Activated naive CD4-positive, alpha-beta T cell treated with anti-CD3 and anti-CD28 coated beads, Interleukin-2, amount 50 U/mL, for 72 hours (primary cell): ENCODE measurements at regions not wholly inside any gene's neighbourhood (a gene's known extent, or its start where the extent isn't known, plus 50 kb on each side); places are given as distances from the start of the nearest gene placed in this dataset.

Source experiments
- ATAC-seq, 2 donors: fragments of 150-1000 bp; cut with Tn5 transposase; 2 replicates each; pipeline ENCODE4 v1.10.0; 2021; ENCODE audit warnings: mild to moderate bottlenecking in 2 of 2, moderate library complexity in 2 of 2
- DNase-seq, 2 donors: peaks; one replicate each; pipeline ENCODE4 v3.0.0; 2021 to 2022; ENCODE audit warnings: low spot score in 2 of 2
- H3K27ac Mint-ChIP-seq, 2 donors: one replicate each; pipeline ENCODE4 v1.8.0; 2022; ENCODE audit warnings: mild to moderate bottlenecking in 2 of 2, mixed read lengths in 2 of 2
- H3K36me3 Mint-ChIP-seq, 2 donors: one replicate each; pipeline ENCODE4 v1.8.0; 2022; ENCODE audit warnings: mixed read lengths in 2 of 2
- H3K9me3 Mint-ChIP-seq, 2 donors: one replicate each; pipeline ENCODE4 v1.8.0; 2022; ENCODE audit warnings: mixed read lengths in 2 of 2

- Mint-ChIP-seq H3K36me3 (no peaks in the 10 kb centered on the region), H3K9me3 (no peaks in the 10 kb centered on the region), H3K27ac (peak overlapping the region; percentile 83 to 97)
- DNase-seq = peak in 1 of 2 donors; percentile 38
- peak; percentile 49 to 63 for ATAC-seq
Observed at GRCh38 chr20:53707371-53708055, 113.9 kb upstream of the ZNF217 start.

- no peak for DNase-seq
- peak in 1 of 2 donors; percentile 6 for ATAC-seq
- no peaks in the 10 kb centered on the region for H3K36me3 Mint-ChIP-seq
Observed at GRCh38 chr20:53706466-53707370, 113.1 kb upstream of the ZNF217 start.

GRCh38 chr20:53706008-53706465 is 112.4 kb upstream of the ZNF217 start:
- Mint-ChIP-seq H3K27ac (peak overlapping the region; percentile 53 to 83), H3K36me3 (no peaks in the 10 kb centered on the region), H3K9me3 (peaks cover 0 to 2% of the 10 kb centered on the region in 2 donors)
- no peak for DNase-seq
- ATAC-seq = no peak

More at GRCh38 chr20:53706466-53707370, 113.1 kb upstream of the ZNF217 start:
- Mint-ChIP-seq H3K27ac (peak overlapping the region; percentile 83 to 97), H3K9me3 (no peaks in the 10 kb centered on the region)

GRCh38 chr20:53702617-53703016 is 109.0 kb upstream of the ZNF217 start:
- DNase-seq = no peak
- H3K27ac Mint-ChIP-seq = no peak overlapping the region
- no peak for ATAC-seq
- peaks cover 0 to 5% of the 10 kb centered on the region in 2 donors for H3K9me3 Mint-ChIP-seq
- peaks cover 0 to 4% of the 10 kb centered on the region in 2 donors for H3K36me3 Mint-ChIP-seq

- peaks cover 0 to 4% of the 10 kb centered on the region in 2 donors for H3K36me3 Mint-ChIP-seq
- DNase-seq = no peak
- H3K27ac Mint-ChIP-seq = no peak overlapping the region
- H3K9me3 Mint-ChIP-seq = peaks cover 0 to 5% of the 10 kb centered on the region in 2 donors
- ATAC-seq = no peak
Observed at GRCh38 chr20:53699906-53700305, 106.3 kb upstream of the ZNF217 start.

GRCh38 chr20:53699085-53699674 is 105.5 kb upstream of the ZNF217 start:
- no peak for ATAC-seq
- peaks cover 0 to 5% of the 10 kb centered on the region in 2 donors for H3K9me3 Mint-ChIP-seq

GRCh38 chr20:53698371-53698978 is 104.8 kb upstream of the ZNF217 start:
- peaks cover 0 to 5% of the 10 kb centered on the region in 2 donors for H3K9me3 Mint-ChIP-seq

More at GRCh38 chr20:53699085-53699674, 105.5 kb upstream of the ZNF217 start:
- Mint-ChIP-seq H3K27ac (peak overlapping the region in 1 of 2 donors; percentile 17), H3K36me3 (peaks cover 0 to 4% of the 10 kb centered on the region in 2 donors)
- DNase-seq = no peak

GRCh38 chr20:53695797-53696527 is 102.3 kb upstream of the ZNF217 start:
- ATAC-seq (no peak), DNase-seq (no peak)
- Mint-ChIP-seq H3K36me3 (peaks cover 0 to 4% of the 10 kb centered on the region in 2 donors), H3K27ac (no peak overlapping the region), H3K9me3 (peaks cover 0 to 2% of the 10 kb centered on the region in 2 donors)

More at GRCh38 chr20:53698371-53698978, 104.8 kb upstream of the ZNF217 start:
- Mint-ChIP-seq H3K27ac (peak overlapping the region in 1 of 2 donors; percentile 23), H3K36me3 (peaks cover 0 to 4% of the 10 kb centered on the region in 2 donors)
- DNase-seq = no peak
- no peak for ATAC-seq

GRCh38 chr20:53693262-53693871 is 99.7 kb upstream of the ZNF217 start:
- Mint-ChIP-seq H3K36me3 (no peaks in the 10 kb centered on the region), H3K27ac (peak overlapping the region in 1 of 2 donors; percentile 1), H3K9me3 (no peaks in the 10 kb centered on the region)
- ATAC-seq (peak in 1 of 2 donors; percentile 44), DNase-seq (no peak)

- DNase-seq (no peak), ATAC-seq (peak; percentile 36 to 82)
- H3K36me3 Mint-ChIP-seq = no peaks in the 10 kb centered on the region
- peak overlapping the region in 1 of 2 donors; percentile 1 for H3K27ac Mint-ChIP-seq
- no peaks in the 10 kb centered on the region for H3K9me3 Mint-ChIP-seq
Observed at GRCh38 chr20:53692465-53693067, 98.9 kb upstream of the ZNF217 start.

GRCh38 chr20:53691811-53692192 is 98.2 kb upstream of the ZNF217 start:
- DNase-seq (no peak), ATAC-seq (no peak)
- Mint-ChIP-seq H3K9me3 (no peaks in the 10 kb centered on the region), H3K27ac (peak overlapping the region in 1 of 2 donors; percentile 1), H3K36me3 (no peaks in the 10 kb centered on the region)

GRCh38 chr20:53691060-53691810 is 97.6 kb upstream of the ZNF217 start:
- no peak for DNase-seq
- H3K27ac Mint-ChIP-seq = peak overlapping the region in 1 of 2 donors; percentile 1

GRCh38 chr20:53688085-53688484 is 94.4 kb upstream of the ZNF217 start:
- no peaks in the 10 kb centered on the region for H3K9me3 Mint-ChIP-seq
- ATAC-seq (no peak), DNase-seq (no peak)
- no peak overlapping the region for H3K27ac Mint-ChIP-seq
- H3K36me3 Mint-ChIP-seq = no peaks in the 10 kb centered on the region

More at GRCh38 chr20:53691060-53691810, 97.6 kb upstream of the ZNF217 start:
- no peaks in the 10 kb centered on the region for H3K36me3 Mint-ChIP-seq
- ATAC-seq = no peak
- H3K9me3 Mint-ChIP-seq = no peaks in the 10 kb centered on the region

GRCh38 chr20:53685070-53685595 is 91.5 kb upstream of the ZNF217 start:
- DNase-seq (no peak), ATAC-seq (no peak)
- Mint-ChIP-seq H3K9me3 (no peaks in the 10 kb centered on the region), H3K36me3 (no peaks in the 10 kb centered on the region), H3K27ac (peak overlapping the region; percentile 69 to 84)
